Fibroblast of lung (primary cell): ENCODE measurements at regions not wholly inside any gene's neighbourhood (a gene's known extent, or its start where the extent isn't known, plus 50 kb on each side); places are given as distances from the start of the nearest gene placed in this dataset.

Source experiments
- EZH2 ChIP-seq: IDR thresholded peaks from 2 replicates; pipeline ENCODE4 v1.5.1; 2012; ENCODE audit warnings: low read length, control low read depth, mild to moderate bottlenecking; ENCODE audit errors: missing control alignments
- TF ChIP-seq, protein P1 (sequence below), 2 donors: IDR thresholded peaks in 1 of 2; conservative IDR thresholded peaks in 1 of 2; 1 replicate in 1 of 2; 2 replicates in 1 of 2; pipeline ENCODE4 v1.5.1; 2011 to 2012; ENCODE audit warnings: low read length in 2 of 2, control low read depth in 1 of 2, inconsistent platforms in 1 of 2, low read depth in 1 of 2, mild to moderate bottlenecking in 1 of 2

GRCh38 chr5:164449460-164449859, 944.0 kb downstream of the MAT2B start:
- TF ChIP-seq, protein P1, sequence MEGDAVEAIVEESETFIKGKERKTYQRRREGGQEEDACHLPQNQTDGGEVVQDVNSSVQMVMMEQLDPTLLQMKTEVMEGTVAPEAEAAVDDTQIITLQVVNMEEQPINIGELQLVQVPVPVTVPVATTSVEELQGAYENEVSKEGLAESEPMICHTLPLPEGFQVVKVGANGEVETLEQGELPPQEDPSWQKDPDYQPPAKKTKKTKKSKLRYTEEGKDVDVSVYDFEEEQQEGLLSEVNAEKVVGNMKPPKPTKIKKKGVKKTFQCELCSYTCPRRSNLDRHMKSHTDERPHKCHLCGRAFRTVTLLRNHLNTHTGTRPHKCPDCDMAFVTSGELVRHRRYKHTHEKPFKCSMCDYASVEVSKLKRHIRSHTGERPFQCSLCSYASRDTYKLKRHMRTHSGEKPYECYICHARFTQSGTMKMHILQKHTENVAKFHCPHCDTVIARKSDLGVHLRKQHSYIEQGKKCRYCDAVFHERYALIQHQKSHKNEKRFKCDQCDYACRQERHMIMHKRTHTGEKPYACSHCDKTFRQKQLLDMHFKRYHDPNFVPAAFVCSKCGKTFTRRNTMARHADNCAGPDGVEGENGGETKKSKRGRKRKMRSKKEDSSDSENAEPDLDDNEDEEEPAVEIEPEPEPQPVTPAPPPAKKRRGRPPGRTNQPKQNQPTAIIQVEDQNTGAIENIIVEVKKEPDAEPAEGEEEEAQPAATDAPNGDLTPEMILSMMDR (conservative IDR thresholded peaks at IDR 0.05 in 1 of 2, IDR thresholded peaks at IDR 0.05 in 1 of 2; ENCODE audit: low read depth in 1 of 2, low read length in 2 of 2) = no peak
- TF ChIP-seq EZH2 = no peak
